Gastroesophageal sphincter (tissue), 4 donors: ENCODE measurements at regions not wholly inside any gene's neighbourhood (a gene's known extent, or its start where the extent isn't known, plus 50 kb on each side); places are given as distances from the start of the nearest gene placed in this dataset.

ENCODE experiments used
- ATAC-seq: fragments of 150-250 bp; one replicate; pipeline ENCODE4 v1.9.1; 2016; ENCODE audit warnings: mild to moderate bottlenecking, moderate library complexity
- H3K27ac ChIP-seq, 4 donors: fragments of 200-600 bp; sonication (generic) in 3 of 4; 1 replicate in 3 of 4; 2 replicates in 1 of 4; pipeline ENCODE4 v1.5.1; 2016 to 2019
- H3K27me3 ChIP-seq: fragments of 200-600 bp; sonication (generic); one replicate; pipeline ENCODE4 v1.5.1; 2019
- H3K36me3 ChIP-seq, 2 donors: fragments of 200-600 bp; sonication (generic); one replicate each; pipeline ENCODE4 v1.5.1; 2019; ENCODE audit warnings: control low read depth in 1 of 2
- H3K4me1 ChIP-seq, 3 donors: fragments of 200-600 bp; sonication (generic); 1 replicate in 2 of 3; 2 replicates in 1 of 3; pipeline ENCODE4 v1.5.1; 2016 to 2019; ENCODE audit warnings: control low read depth in 2 of 3
- H3K4me3 ChIP-seq, 2 donors: fragments of 200-600 bp; sonication (generic); one replicate each; pipeline ENCODE4 v1.5.1; 2019; ENCODE audit warnings: mild to moderate bottlenecking in 1 of 2, moderate library complexity in 1 of 2
- H3K9me3 ChIP-seq, 3 donors: fragments of 200-600 bp; sonication (generic); one replicate each; pipeline ENCODE4 v1.5.1; 2017 to 2019; ENCODE audit warnings: control low read depth in 2 of 3
- CTCF ChIP-seq, 4 experiments: fragments of 200-600 bp in 2 of 4; fragments of 450-650 bp in 2 of 4; sonication (generic) in 1 of 4; IDR thresholded peaks; one replicate each; pipeline ENCODE4 v1.5.1; 2017 to 2019; ENCODE audit warnings: antibody characterized with exemption in 4 of 4, mild to moderate bottlenecking in 2 of 4, moderate library complexity in 2 of 4
- EP300 ChIP-seq: sonication (generic); formaldehyde crosslinking; IDR thresholded peaks from one replicate; pipeline ENCODE4 v1.6.1; 2017; ENCODE audit warnings: antibody characterized with exemption, mild to moderate bottlenecking
- POLR2A ChIP-seq, 2 donors: fragments of 450-650 bp; IDR thresholded peaks; one replicate each; pipeline ENCODE4 v1.6.1; 2017; ENCODE audit warnings: antibody characterized with exemption in 2 of 2, mild to moderate bottlenecking in 2 of 2, moderate library complexity in 1 of 2
- POLR2AphosphoS5 ChIP-seq: sonication (generic); formaldehyde crosslinking; IDR thresholded peaks from one replicate; pipeline ENCODE4 v1.6.1; 2017; ENCODE audit warnings: antibody characterized with exemption
- WGBS, 2 donors: methylation state at CpG; one replicate each; pipeline ENCODE4 v1.1.5; 2018; ENCODE audit warnings: low coverage in 1 of 2; 5-methylcytosine and 5-hydroxymethylcytosine counted together

GRCh38 chr2:378364-378763, 90.5 kb upstream of the ALKAL2 start:
- no peak overlapping the region for H3K27ac ChIP-seq
- peaks cover 0 to 14% (median 0%) of the 10 kb centered on the region in 3 donors for H3K4me1 ChIP-seq
- H3K36me3 ChIP-seq: no peaks in the 10 kb centered on the region
- peaks cover 5% of the 10 kb centered on the region for H3K27me3 ChIP-seq
- ATAC-seq: no peak
- no peak for TF ChIP-seq EP300
- no peak for TF ChIP-seq POLR2AphosphoS5
- TF ChIP-seq POLR2A (IDR thresholded peaks at IDR 0.05): no peak
- TF ChIP-seq CTCF (IDR thresholded peaks at IDR 0.05): no peak
- peaks cover 0 to 12% (median 0%) of the 10 kb centered on the region in 3 donors for H3K9me3 ChIP-seq
- H3K4me3 ChIP-seq: no peak overlapping the region

- WGBS, 2 donors: 64 to 83% methylated on average over 2 of the region's 2 CpGs
- no peak overlapping the region for H3K27ac ChIP-seq
- H3K4me3 ChIP-seq: no peak overlapping the region
- H3K9me3 ChIP-seq: peaks cover 0 to 12% (median 0%) of the 10 kb centered on the region in 3 donors
- no peak for TF ChIP-seq POLR2AphosphoS5
- no peak for TF ChIP-seq CTCF (IDR thresholded peaks at IDR 0.05)
- TF ChIP-seq EP300: no peak
- no peak for TF ChIP-seq POLR2A (IDR thresholded peaks at IDR 0.05)
- H3K4me1 ChIP-seq: peaks cover 0 to 14% (median 0%) of the 10 kb centered on the region in 3 donors
- no peak for ATAC-seq
- H3K27me3 ChIP-seq: peaks cover 5% of the 10 kb centered on the region
- H3K36me3 ChIP-seq: no peaks in the 10 kb centered on the region
These were observed 89.5 kb upstream of the ALKAL2 start for GRCh38 chr2:377414-377813.

GRCh38 chr2:375956-376307, 88.0 kb upstream of the ALKAL2 start:
- WGBS, 2 donors: 19 to 46% methylated on average over 3 of the region's 3 CpGs
- Histone ChIP-seq H3K36me3 (no peaks in the 10 kb centered on the region), H3K4me1 (peaks cover 0 to 14% (median 0%) of the 10 kb centered on the region in 3 donors), H3K9me3 (peaks cover 0 to 16% (median 0%) of the 10 kb centered on the region in 3 donors), H3K4me3 (no peak overlapping the region), H3K27ac (no peak overlapping the region), H3K27me3 (peaks cover 5% of the 10 kb centered on the region)
- ATAC-seq: no peak
- no peak for TF ChIP-seq EP300
- no peak for TF ChIP-seq POLR2AphosphoS5
- TF ChIP-seq POLR2A (IDR thresholded peaks at IDR 0.05): no peak
- TF ChIP-seq CTCF (IDR thresholded peaks at IDR 0.05): no peak

GRCh38 chr2:375270-375955, 87.5 kb upstream of the ALKAL2 start:
- peaks cover 0 to 18% (median 0%) of the 10 kb centered on the region in 3 donors for H3K9me3 ChIP-seq
- H3K4me3 ChIP-seq: no peak overlapping the region
- WGBS, 2 donors: 38 to 46% methylated on average over 7 of the region's 9 CpGs
- peaks cover 0 to 14% (median 0%) of the 10 kb centered on the region in 3 donors for H3K4me1 ChIP-seq
- no peak overlapping the region for H3K27ac ChIP-seq
- ATAC-seq: no peak
- H3K27me3 ChIP-seq: peaks cover 5% of the 10 kb centered on the region
- no peaks in the 10 kb centered on the region for H3K36me3 ChIP-seq
- TF ChIP-seq POLR2A (IDR thresholded peaks at IDR 0.05) (no peak), POLR2AphosphoS5 (no peak), EP300 (no peak), CTCF (IDR thresholded peaks at IDR 0.05) (no peak)

GRCh38 chr2:368386-368785, 80.5 kb upstream of the ALKAL2 start:
- WGBS, 2 donors: 43 to 81% methylated on average over 4 to 5 of the region's 5 CpGs
- Histone ChIP-seq H3K4me3 (no peak overlapping the region), H3K36me3 (no peaks in the 10 kb centered on the region), H3K9me3 (peaks cover 0 to 6% (median 0%) of the 10 kb centered on the region in 3 donors), H3K27ac (no peak overlapping the region), H3K4me1 (no peaks in the 10 kb centered on the region), H3K27me3 (peaks cover 12% of the 10 kb centered on the region)
- no peak for ATAC-seq
- no peak for TF ChIP-seq CTCF (IDR thresholded peaks at IDR 0.05)
- TF ChIP-seq EP300: no peak
- no peak for TF ChIP-seq POLR2AphosphoS5
